ENCODE measurements at regions not wholly inside any gene's neighbourhood (a gene's known extent, or its start where the extent isn't known, plus 50 kb on each side); places are given as distances from the start of the nearest gene placed in this dataset.

DNA sequence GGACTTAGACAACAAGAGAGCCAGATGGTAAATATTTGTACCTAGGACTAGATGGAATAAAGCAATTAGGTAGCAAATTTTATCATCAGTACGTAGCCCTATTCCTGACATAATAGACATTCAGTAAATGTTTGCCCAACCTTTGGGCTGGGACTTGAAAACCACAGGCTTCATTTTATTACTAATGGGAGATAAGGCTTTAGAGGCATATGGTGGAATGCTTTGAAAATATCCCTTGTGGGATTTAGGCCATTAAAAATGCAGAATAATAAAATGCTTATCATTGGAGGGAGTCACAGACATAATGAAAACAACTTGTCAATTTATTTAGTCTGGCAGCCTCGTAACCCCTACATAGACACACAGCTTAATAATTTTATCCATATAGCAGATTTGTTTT, 296.1 kb upstream of the SPAG17 start:
- TF ChIP-seq, protein P1, sequence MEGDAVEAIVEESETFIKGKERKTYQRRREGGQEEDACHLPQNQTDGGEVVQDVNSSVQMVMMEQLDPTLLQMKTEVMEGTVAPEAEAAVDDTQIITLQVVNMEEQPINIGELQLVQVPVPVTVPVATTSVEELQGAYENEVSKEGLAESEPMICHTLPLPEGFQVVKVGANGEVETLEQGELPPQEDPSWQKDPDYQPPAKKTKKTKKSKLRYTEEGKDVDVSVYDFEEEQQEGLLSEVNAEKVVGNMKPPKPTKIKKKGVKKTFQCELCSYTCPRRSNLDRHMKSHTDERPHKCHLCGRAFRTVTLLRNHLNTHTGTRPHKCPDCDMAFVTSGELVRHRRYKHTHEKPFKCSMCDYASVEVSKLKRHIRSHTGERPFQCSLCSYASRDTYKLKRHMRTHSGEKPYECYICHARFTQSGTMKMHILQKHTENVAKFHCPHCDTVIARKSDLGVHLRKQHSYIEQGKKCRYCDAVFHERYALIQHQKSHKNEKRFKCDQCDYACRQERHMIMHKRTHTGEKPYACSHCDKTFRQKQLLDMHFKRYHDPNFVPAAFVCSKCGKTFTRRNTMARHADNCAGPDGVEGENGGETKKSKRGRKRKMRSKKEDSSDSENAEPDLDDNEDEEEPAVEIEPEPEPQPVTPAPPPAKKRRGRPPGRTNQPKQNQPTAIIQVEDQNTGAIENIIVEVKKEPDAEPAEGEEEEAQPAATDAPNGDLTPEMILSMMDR (IDR thresholded peaks at IDR 0.05) = no peak
- no peak for TF ChIP-seq POLR2A (IDR thresholded peaks at IDR 0.05)
